Left cardiac atrium (tissue), 4 donors: ENCODE measurements at regions not wholly inside any gene's neighbourhood (a gene's known extent, or its start where the extent isn't known, plus 50 kb on each side); places are given as distances from the start of the nearest gene placed in this dataset.
A peak's percentile ranks its signal among the peaks of the same experiment; 100 is the strongest.

Source experiments
- ATAC-seq, 2 donors: fragments of 200-7000 bp; cut with Tn5 transposase; one replicate each; pipeline ENCODE4 v1.9.1; 2020; ENCODE audit warnings: mild to moderate bottlenecking in 2 of 2, moderate library complexity in 2 of 2
- DNase-seq: peaks from one replicate; pipeline ENCODE4 v3.0.0-alpha.2; 2020
- intact Hi-C, 2 donors: fragments of 100-400 bp; cut with DNase I; formaldehyde crosslinking; loops; one replicate each; pipeline versions ENCODE4 v1.14.1 to v1.15.1; 2022 to 2023
- donor health status: DM: no; HTN: yes; CAD: no.
- donor health status: DM: no; HTN: yes; CAD: no; lungs with severe emphysema.
- donor health status: DM: yes; HTN: yes; CAD: no.
- donor health status: Dilated cardiomyopathy.

DNA sequence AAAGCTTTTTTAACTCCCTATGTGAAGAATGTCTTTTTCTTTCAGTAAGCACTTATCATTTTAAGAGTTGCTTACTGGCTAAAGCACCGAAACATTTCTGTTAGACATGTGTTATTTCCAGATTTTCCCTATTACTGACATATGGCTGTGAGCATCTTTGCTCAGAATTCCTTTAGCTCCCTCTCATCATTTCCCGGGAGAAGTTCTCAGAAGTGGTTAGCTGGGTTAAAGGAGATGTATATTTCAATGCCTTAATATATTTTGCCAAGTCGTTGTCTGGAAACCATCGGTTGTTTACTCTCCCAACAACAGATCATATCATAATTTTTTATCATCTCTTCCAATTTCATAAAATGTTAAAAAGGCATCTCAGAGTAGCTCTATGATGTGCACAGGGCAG lies 396.5 kb downstream of the OCA2 start:
- no peak for DNase-seq
- ATAC-seq = no peak
- intact Hi-C loops = no loop called here

GRCh38 chr15:27701956-27702355 lies 397.2 kb downstream of the OCA2 start:
- no peak for ATAC-seq
- intact Hi-C loops = no loop called here

DNA sequence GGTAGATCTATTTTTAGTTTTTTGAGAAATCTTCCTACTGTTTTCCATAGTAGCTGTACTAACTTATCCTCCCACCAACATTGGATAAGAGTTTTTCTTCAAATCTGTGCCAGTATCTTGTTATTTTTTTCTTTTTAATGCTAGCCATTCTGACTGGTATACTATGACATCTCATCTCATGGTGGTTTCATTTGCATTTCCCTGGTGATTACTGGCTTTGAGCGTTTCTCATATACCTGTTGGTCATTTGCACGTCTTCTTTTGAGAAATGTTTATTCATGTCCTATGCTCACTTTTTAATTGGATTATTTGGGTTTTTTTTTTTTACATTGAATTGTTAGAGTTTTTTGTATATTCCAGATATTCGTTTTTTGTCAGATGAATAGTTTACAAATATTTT lies 398.1 kb downstream of the OCA2 start:
- intact Hi-C loops = no loop called here
- ATAC-seq = no peak
- no peak for DNase-seq

More at GRCh38 chr15:27701956-27702355, 397.2 kb downstream of the OCA2 start:
- DNase-seq = no peak

GRCh38 chr15:27699699-27700098 lies 399.4 kb downstream of the OCA2 start:
- intact Hi-C loops = no loop called here
- peak in 1 of 2 donors; percentile 11 for ATAC-seq

GRCh38 chr15:27696530-27696929 lies 402.6 kb downstream of the OCA2 start:
- intact Hi-C loops = no loop called here
- DNase-seq (no peak), ATAC-seq (peak; percentile 40 to 79)

More at GRCh38 chr15:27699699-27700098, 399.4 kb downstream of the OCA2 start:
- DNase-seq = no peak

- intact Hi-C loops = no loop called here
- DNase-seq (no peak), ATAC-seq (no peak)
Measured at GRCh38 chr15:27695726-27696125, 403.4 kb downstream of the OCA2 start.

DNA sequence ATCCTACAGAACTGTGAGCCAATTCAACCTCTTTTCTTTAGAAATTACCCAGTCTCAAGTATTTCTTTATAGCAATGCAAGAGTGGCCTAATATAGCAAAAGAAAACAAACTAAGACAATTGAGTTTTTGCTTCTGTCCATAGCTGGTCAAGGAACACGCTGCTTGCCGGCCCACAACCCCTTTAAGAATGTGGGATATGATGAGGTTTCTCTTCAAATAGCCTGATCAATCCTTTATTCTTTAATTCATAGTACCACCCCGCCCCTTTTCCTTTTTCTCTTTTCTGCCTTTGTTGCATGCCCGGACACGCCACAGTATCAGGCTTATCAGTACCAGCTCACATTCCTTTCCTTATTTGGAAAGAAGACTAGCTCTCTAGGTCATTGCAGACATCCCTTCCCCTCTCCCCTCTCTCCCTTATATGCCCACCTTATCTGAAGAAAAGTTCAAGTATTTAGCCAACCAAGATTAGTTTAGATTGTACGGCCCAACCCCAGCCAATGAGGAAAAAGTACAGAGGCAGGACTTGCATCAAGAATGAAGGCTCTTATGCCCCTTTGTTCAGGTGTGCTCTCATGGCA lies 404.5 kb downstream of the OCA2 start:
- no peak for DNase-seq
- intact Hi-C loops = no loop called here
- ATAC-seq = no peak

- no peak for ATAC-seq
Measured at GRCh38 chr15:27693280-27693679, 405.8 kb downstream of the OCA2 start.

GRCh38 chr15:27692438-27692837 lies 406.7 kb downstream of the OCA2 start:
- intact Hi-C loops = no loop called here
- ATAC-seq = peak; percentile 29 to 50

More at GRCh38 chr15:27693280-27693679, 405.8 kb downstream of the OCA2 start:
- intact Hi-C loops = no loop called here
- no peak for DNase-seq

DNA sequence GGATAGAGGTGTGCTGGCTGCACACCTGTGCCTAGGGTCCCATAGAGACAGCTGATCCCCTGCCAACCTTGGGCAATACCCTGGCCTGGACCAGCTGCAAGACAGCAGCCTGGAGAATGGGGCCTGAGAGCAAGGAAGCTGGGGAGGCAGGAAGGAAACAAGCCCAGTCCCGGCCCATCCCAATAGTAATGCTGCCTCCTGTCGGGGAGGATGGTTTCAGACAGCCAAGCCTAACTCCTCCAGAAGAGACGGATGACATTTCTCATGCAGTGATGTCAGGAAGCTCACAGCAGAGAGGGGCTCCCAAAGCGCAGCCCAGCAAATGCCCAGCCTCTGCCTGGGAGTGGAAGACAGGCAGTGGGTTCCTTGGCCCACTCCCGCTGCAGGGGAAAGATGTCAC lies 408.8 kb downstream of the OCA2 start:
- ATAC-seq = no peak
- DNase-seq = no peak
- intact Hi-C loops = loop anchor here in 1 of 2 donors (2.0 kb wide), 1 partner anchor 21 kb away; no protein-coding TSS in a partner anchor

More at GRCh38 chr15:27692438-27692837, 406.7 kb downstream of the OCA2 start:
- DNase-seq = no peak

DNA sequence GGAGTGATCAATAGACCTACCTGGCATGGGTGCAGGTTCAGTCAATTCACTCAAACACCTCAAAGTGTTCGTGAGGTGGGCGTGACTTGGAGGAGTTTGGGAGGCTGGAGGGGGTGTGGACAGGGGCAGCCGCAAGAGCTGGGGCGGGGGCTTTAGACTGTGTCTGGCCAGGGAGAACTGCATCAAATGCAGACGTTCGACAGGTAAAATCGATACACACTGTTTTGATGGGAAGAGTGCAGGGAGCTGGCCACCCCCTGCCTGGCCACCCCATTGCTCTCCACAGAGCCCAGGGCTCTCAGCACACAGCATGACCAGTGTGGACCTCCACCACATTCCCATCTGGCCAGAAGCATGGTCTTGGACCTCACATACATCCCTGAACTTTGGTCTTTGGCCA lies 412.1 kb downstream of the OCA2 start:
- ATAC-seq = no peak
- intact Hi-C loops = no loop called here

GRCh38 chr15:27686369-27686768 lies 412.7 kb downstream of the OCA2 start:
- DNase-seq (no peak), ATAC-seq (no peak)
- intact Hi-C loops = no loop called here

More for the DNA sequence above, 412.1 kb downstream of the OCA2 start:
- DNase-seq = no peak

GRCh38 chr15:27685644-27686043 lies 413.5 kb downstream of the OCA2 start:
- intact Hi-C loops = no loop called here
- DNase-seq = no peak
- no peak for ATAC-seq

DNA sequence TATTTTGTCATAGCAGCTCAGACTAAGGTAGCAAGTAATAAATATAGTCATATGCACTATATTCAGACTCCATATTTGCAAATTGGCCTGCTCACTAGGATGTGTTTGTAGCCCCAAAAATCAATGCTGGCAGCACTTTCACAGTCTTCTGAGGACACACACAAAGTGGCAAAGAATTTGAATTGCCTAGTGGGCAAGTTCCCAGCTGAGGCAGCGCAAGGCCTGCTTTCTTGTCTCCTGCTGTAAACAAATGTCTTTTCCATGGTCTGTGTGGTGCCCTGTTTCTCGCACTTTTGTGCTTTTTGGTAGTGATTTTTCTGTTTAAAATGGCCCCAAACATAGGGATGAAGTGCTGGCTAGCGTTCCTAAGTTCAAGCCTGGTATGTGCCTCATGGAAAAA lies 416.0 kb downstream of the OCA2 start:
- intact Hi-C loops = no loop called here
- no peak for DNase-seq
- ATAC-seq = no peak

- intact Hi-C loops = no loop called here
Measured at GRCh38 chr15:27681038-27681437, 418.1 kb downstream of the OCA2 start.

GRCh38 chr15:27679731-27680471 lies 419.2 kb downstream of the OCA2 start:
- DNase-seq (no peak), ATAC-seq (no peak)
- intact Hi-C loops = no loop called here

More at GRCh38 chr15:27681038-27681437, 418.1 kb downstream of the OCA2 start:
- ATAC-seq (no peak), DNase-seq (no peak)

DNA sequence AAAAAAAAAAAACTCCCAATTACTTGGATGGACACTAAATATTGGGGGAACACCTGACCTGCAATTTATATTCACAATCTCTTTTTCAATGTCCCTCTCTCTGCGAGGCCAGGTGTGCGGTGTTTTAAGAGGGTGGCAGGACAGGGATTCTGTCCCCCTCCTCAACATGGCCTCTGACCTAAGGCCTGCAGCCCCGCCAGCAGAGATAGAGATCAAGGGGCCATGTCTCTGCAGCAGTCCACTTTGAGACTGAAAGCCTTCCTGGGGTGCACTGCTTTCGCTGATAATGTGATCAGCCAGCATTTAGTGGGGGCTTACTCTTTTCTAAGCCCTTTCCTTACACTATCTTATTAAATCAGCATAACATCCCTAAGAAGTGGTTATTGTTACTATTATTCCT lies 419.9 kb downstream of the OCA2 start:
- DNase-seq = no peak
- intact Hi-C loops = no loop called here
- ATAC-seq = no peak

DNA sequence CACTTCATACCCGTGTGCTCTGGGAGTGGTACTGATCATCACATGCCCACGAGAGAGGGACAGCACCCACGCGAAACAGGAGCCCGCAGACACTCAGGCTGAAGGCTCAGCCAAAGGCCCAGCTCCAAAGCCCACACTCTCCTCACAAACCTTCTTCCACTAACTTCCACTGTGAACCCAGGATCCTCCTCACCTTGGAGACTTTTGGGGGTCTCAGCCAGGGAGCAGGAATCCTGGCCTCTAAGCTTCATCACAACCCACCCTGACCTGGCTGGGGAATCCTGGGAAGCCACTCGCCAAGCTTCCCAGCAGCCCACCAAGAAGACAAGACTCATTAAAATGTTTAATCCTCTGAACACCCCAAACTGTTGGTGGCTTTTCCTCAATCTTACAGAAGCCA lies 421.2 kb downstream of the OCA2 start:
- no peak for DNase-seq
- no peak for ATAC-seq
- intact Hi-C loops = no loop called here

DNA sequence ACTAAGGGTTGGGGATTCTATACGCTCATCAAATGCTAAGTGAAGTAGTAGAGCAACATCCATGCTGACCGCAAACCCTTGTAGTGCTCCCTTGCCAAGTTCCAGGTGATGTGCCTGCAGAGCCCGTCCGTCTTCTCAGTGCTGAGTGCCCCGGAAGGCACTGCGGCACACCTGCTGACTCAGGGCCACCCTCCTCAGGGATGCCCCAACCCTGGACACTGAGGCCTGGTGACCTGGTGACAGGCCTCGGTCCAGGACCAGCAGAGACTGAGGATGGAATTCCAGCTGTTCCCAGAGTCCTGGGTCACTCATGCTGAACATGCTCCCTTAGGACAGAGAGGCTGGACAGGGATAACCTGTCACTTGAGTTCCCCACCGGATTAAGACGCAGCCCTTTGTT lies 422.5 kb downstream of the OCA2 start:
- DNase-seq = no peak
- ATAC-seq = no peak
- intact Hi-C loops = no loop called here

DNA sequence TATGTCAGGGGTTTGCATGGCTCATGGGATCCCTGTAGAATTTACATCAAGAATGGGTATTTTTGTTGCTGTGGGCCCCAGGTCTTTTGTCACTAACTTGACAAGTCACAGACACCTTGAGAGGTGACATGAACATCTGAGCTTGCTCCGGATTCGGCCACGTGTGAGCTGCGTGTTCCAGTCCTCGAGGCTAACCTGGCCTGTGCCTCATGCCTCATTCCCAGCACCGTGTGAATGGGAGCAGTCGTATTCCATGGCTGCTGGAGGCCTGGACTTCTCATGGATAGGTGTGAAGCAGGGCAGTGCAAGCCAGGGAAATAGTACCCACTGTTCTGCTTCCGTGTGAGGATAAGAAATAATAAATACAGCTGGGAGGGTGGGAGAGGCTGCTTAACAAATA lies 423.5 kb downstream of the OCA2 start:
- no peak for ATAC-seq
- no peak for DNase-seq
- intact Hi-C loops = no loop called here

- no peak for DNase-seq
- intact Hi-C loops = no loop called here
- ATAC-seq = no peak
Measured at GRCh38 chr15:27674826-27675225, 424.3 kb downstream of the OCA2 start.
